HepG2 (cell line): ENCODE measurements at regions not wholly inside any gene's neighbourhood (a gene's known extent, or its start where the extent isn't known, plus 50 kb on each side); places are given as distances from the start of the nearest gene placed in this dataset.

Experiments
- ATAC-seq: fragments of 200-7000 bp; cut with Tn5 transposase; 3 replicates; pipeline ENCODE4 v1.9.1; 2020; ENCODE audit warnings: mild to moderate bottlenecking, moderate library complexity
- BruUV-seq: library from RNA; stranded (reverse); fragments of 400-500 nt; replicated peaks from 2 replicates; lab custom pipeline; 2021; lab: Mats Ljungman, UMichigan
- CTCF ChIA-PET: fragments of 300-600 bp; formaldehyde crosslinking; extraction: SDS; loops from one replicate; lab custom pipeline; 2021; ENCODE audit warnings: low total read pairs, inconsistent platforms, low intra/inter-chr PET ratio; lab: Yijun Ruan, JAX
- POLR2A ChIA-PET: fragments of 350-600 bp; sonication (Branson Sonifier 250); formaldehyde crosslinking; loops from one replicate; lab custom pipeline; 2020; ENCODE audit warnings: antibody characterized with exemption, inconsistent platforms; lab: Yijun Ruan, JAX
- DNase-seq: peaks from one replicate; pipeline ENCODE4 v3.0.0-alpha.2; 2015; ENCODE audit warnings: low spot score
- FAIRE-seq: peaks from 3 replicates; lab custom pipeline; 2011; peaks lifted over from hg19 to GRCh38; lab: Jason Lieb, UNC
- H2AFZ ChIP-seq: one replicate; pipeline ENCODE4 v1.6.1; 2011; ENCODE audit warnings: low read length, inconsistent platforms
- H3K27ac ChIP-seq: fragments of 300-600 bp; 3 replicates; pipeline ENCODE4 v1.8.0; 2011; ENCODE audit warnings: mixed run types, mild to moderate bottlenecking, mixed read lengths, low read length, inconsistent platforms; ENCODE audit not compliant: insufficient read depth; ENCODE audit errors: extremely low read length
- H3K27me3 ChIP-seq, 2 experiments: fragments of 200-600 bp in 1 of 2; 2 replicates in 1 of 2; 3 replicates in 1 of 2; pipeline versions ENCODE4 v1.6.0 to v1.8.0; 2011; ENCODE audit warnings: low read length in 2 of 2, mild to moderate bottlenecking in 2 of 2, moderate library complexity in 2 of 2, inconsistent platforms in 1 of 2; ENCODE audit not compliant: insufficient read depth in 2 of 2, control insufficient read depth in 1 of 2
- H3K36me3 ChIP-seq, 2 experiments: fragments of 200-600 bp in 1 of 2; replicated peaks in 1 of 2; 2 replicates in 1 of 2; 3 replicates in 1 of 2; pipeline versions ENCODE4 v1.5.1 to v1.8.0; 2011; ENCODE audit warnings: low read length in 2 of 2, inconsistent platforms in 1 of 2; ENCODE audit not compliant: insufficient read depth in 2 of 2, control insufficient read depth in 1 of 2
- H3K4me1 ChIP-seq: 2 replicates; pipeline ENCODE4 v1.5.1; 2012; ENCODE audit warnings: low read length, inconsistent platforms; ENCODE audit not compliant: insufficient read depth
- H3K4me2 ChIP-seq: 2 replicates; pipeline ENCODE4 v1.6.0; 2011; ENCODE audit warnings: low read depth, low read length, inconsistent platforms
- H3K4me3 ChIP-seq, 3 experiments: fragments of 200-600 bp in 1 of 3; sonication (generic), shearing (Covaris generic) in 1 of 3; replicated peaks in 1 of 3; 2 replicates each; pipeline ENCODE4 v1.5.1; 2011 to 2016; ENCODE audit warnings: low read length in 3 of 3, inconsistent platforms in 2 of 3, low read depth in 2 of 3, mild to moderate bottlenecking in 2 of 3, control low read depth in 1 of 3, mixed read lengths in 1 of 3; ENCODE audit not compliant: insufficient read depth in 1 of 3
- H3K79me2 ChIP-seq: one replicate; pipeline ENCODE4 v1.6.1; 2011; ENCODE audit warnings: low read length, inconsistent platforms; ENCODE audit not compliant: insufficient read depth
- H3K9ac ChIP-seq: 2 replicates; pipeline ENCODE4 v1.6.0; 2011; ENCODE audit warnings: mild to moderate bottlenecking, low read depth, low read length, inconsistent platforms; ENCODE audit not compliant: insufficient read depth
- H3K9me3 ChIP-seq: 2 replicates; pipeline ENCODE4 v1.5.1; 2012; ENCODE audit warnings: mild to moderate bottlenecking, low read length
- H4K20me1 ChIP-seq: 2 replicates; pipeline ENCODE4 v1.6.0; 2011; ENCODE audit warnings: inconsistent platforms, mild to moderate bottlenecking, low read length, moderate library complexity; ENCODE audit not compliant: insufficient read depth
- KLF16 ChIP-seq, 2 experiments: sonication (generic) in 1 of 2; formaldehyde crosslinking in 1 of 2; IDR thresholded peaks; 2 replicates each; pipeline versions ENCODE4 v1.6.1 to v1.8.0; 2016 to 2023; ENCODE audit warnings: missing genetic modification reagents in 2 of 2, missing compliant biosample characterization in 1 of 2
- SYNCRIP ChIP-seq: fragments of 200-400 bp; formaldehyde crosslinking; IDR thresholded peaks from 2 replicates; pipeline ENCODE4 v1.6.1; 2018; ENCODE audit warnings: mild to moderate bottlenecking, low read depth, low read length; ENCODE audit not compliant: insufficient read depth
- ZZZ3 ChIP-seq: sonication (generic); formaldehyde crosslinking; IDR thresholded peaks from 2 replicates; pipeline ENCODE4 v1.4.0; 2020; ENCODE audit warnings: missing genetic modification reagents, mild to moderate bottlenecking, borderline replicate concordance
- WGBS: methylation state at CpG from one replicate; pipeline ENCODE4 v1.1.6; 2017; ENCODE audit warnings: low lambda C conversion rate; 5-methylcytosine and 5-hydroxymethylcytosine counted together
- in situ Hi-C: cut with HindIII; loops from 2 replicates; pipeline ENCODE4 v1.10.0; 2017; ENCODE audit warnings: low pct_unique_long_range_greater_than_20kb; ENCODE audit not compliant: extremely low pct_ligation_motif_present
- intact Hi-C: fragments of 100-400 bp; cut with micrococcal nuclease; formaldehyde crosslinking; loops from one replicate; pipeline ENCODE4 v1.10.0; 2022; ENCODE audit not compliant: unreplicated experiment
- TF ChIP-seq, protein P1 (sequence below): sonication (generic); formaldehyde crosslinking; IDR thresholded peaks from 2 replicates; pipeline ENCODE4 v1.5.0; 2020; ENCODE audit warnings: mild to moderate bottlenecking, missing genetic modification reagents, borderline replicate concordance
- TF ChIP-seq, protein P2 (sequence below): sonication (generic); formaldehyde crosslinking; IDR thresholded peaks from 2 replicates; pipeline ENCODE4 v1.4.0; 2020; ENCODE audit warnings: missing genetic modification reagents

DNA sequence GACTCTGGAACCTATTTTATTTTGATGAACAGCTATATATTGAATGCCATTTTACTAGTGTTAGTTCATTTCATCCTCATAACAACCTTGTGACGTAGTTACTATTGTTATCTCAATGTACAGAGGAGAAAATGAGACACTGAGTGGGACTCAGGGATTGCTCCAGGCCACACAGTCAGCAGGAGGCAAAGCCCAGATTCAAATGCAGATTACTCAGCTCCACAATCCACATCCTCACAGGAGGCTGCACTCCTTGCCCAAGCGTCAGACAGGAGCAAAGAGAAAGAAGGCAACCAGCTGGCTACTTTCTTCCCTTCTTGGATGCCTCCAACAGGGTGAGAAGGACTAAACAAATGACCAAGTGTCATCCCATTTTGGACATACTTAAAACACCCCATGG is 92.0 kb upstream of the CCDC54 start:
- POLR2A ChIA-PET, result no interaction called here
- Histone ChIP-seq H3K27me3 (no peaks in the 10 kb centered on the region), H4K20me1 (no peaks in the 10 kb centered on the region), H3K79me2 (no peaks in the 10 kb centered on the region), H3K36me3 (no peaks in the 10 kb centered on the region), H3K4me1 (no peaks in the 10 kb centered on the region), H3K9ac (no peak overlapping the region), H2AFZ (no peak overlapping the region), H3K9me3 (no peaks in the 10 kb centered on the region), H3K27ac (no peak overlapping the region), H3K4me2 (no peak overlapping the region), H3K4me3 (no peak overlapping the region)
- CTCF ChIA-PET, result no interaction called here
- ATAC-seq (no peak), DNase-seq (no peak), FAIRE-seq (no peak)
- BruUV-seq, result no TSS peak
- TF ChIP-seq ZZZ3 (CRISPR knock-in tag), result no peak
- intact Hi-C loops, result no loop called here
- in situ Hi-C loops, result no loop called here
- WGBS, result 0% methylated on average over 2 of the region's 2 CpGs

DNA sequence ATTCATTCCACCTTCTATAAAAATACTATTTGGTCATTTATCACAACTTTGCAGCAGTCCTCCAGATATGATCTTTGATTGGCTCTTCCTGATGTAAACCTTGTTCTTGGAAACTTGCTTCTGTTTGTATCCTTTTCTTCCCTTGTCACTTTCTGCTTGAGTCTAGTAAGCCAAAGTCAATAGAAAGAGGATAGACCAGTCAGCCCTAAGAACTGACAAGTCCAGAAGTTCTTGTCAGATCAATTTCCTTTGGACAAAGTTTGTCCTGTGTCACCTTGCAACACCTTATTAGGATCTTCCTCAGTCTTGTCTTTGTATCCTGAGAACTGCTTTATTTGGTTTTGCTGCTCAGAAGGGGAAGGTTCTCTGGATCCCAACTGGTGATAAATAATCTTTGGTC is 87.9 kb upstream of the CCDC54 start:
- no TSS peak for BruUV-seq
- no peaks in the 10 kb centered on the region for H3K79me2 ChIP-seq
- FAIRE-seq (no peak), ATAC-seq (no peak), DNase-seq (no peak)
- POLR2A ChIA-PET, result no interaction called here
- H3K4me3 ChIP-seq, result no peak overlapping the region
- no peaks in the 10 kb centered on the region for H3K4me1 ChIP-seq
- in situ Hi-C loops, result no loop called here
- H3K27ac ChIP-seq, result no peak overlapping the region
- H3K27me3 ChIP-seq, result no peaks in the 10 kb centered on the region
- H2AFZ ChIP-seq, result no peak overlapping the region
- no peaks in the 10 kb centered on the region for H4K20me1 ChIP-seq
- TF ChIP-seq, protein P1, sequence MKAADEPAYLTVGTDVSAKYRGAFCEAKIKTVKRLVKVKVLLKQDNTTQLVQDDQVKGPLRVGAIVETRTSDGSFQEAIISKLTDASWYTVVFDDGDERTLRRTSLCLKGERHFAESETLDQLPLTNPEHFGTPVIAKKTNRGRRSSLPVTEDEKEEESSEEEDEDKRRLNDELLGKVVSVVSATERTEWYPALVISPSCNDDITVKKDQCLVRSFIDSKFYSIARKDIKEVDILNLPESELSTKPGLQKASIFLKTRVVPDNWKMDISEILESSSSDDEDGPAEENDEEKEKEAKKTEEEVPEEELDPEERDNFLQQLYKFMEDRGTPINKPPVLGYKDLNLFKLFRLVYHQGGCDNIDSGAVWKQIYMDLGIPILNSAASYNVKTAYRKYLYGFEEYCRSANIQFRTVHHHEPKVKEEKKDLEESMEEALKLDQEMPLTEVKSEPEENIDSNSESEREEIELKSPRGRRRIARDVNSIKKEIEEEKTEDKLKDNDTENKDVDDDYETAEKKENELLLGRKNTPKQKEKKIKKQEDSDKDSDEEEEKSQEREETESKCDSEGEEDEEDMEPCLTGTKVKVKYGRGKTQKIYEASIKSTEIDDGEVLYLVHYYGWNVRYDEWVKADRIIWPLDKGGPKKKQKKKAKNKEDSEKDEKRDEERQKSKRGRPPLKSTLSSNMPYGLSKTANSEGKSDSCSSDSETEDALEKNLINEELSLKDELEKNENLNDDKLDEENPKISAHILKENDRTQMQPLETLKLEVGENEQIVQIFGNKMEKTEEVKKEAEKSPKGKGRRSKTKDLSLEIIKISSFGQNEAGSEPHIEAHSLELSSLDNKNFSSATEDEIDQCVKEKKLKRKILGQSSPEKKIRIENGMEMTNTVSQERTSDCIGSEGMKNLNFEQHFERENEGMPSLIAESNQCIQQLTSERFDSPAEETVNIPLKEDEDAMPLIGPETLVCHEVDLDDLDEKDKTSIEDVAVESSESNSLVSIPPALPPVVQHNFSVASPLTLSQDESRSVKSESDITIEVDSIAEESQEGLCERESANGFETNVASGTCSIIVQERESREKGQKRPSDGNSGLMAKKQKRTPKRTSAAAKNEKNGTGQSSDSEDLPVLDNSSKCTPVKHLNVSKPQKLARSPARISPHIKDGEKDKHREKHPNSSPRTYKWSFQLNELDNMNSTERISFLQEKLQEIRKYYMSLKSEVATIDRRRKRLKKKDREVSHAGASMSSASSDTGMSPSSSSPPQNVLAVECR (CRISPR knock-in tag), result no peak
- TF ChIP-seq KLF16 (CRISPR knock-in tag; IDR thresholded peaks at IDR 0.05) (no peak), SYNCRIP (no peak)
- TF ChIP-seq, protein P2, sequence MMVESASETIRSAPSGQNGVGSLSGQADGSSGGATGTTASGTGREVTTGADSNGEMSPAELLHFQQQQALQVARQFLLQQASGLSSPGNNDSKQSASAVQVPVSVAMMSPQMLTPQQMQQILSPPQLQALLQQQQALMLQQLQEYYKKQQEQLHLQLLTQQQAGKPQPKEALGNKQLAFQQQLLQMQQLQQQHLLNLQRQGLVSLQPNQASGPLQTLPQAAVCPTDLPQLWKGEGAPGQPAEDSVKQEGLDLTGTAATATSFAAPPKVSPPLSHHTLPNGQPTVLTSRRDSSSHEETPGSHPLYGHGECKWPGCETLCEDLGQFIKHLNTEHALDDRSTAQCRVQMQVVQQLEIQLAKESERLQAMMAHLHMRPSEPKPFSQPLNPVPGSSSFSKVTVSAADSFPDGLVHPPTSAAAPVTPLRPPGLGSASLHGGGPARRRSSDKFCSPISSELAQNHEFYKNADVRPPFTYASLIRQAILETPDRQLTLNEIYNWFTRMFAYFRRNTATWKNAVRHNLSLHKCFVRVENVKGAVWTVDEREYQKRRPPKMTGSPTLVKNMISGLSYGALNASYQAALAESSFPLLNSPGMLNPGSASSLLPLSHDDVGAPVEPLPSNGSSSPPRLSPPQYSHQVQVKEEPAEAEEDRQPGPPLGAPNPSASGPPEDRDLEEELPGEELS, result no peak
- TF ChIP-seq, all 625 proteins: peak for 0
- no peaks in the 10 kb centered on the region for H3K36me3 ChIP-seq
- H3K9me3 ChIP-seq, result no peaks in the 10 kb centered on the region
- H3K4me2 ChIP-seq, result no peak overlapping the region
- CTCF ChIA-PET, result no interaction called here
- no peak overlapping the region for H3K9ac ChIP-seq
- intact Hi-C loops, result no loop called here
